ENCODE measurements at regions not wholly inside any gene's neighbourhood (a gene's known extent, or its start where the extent isn't known, plus 50 kb on each side); places are given as distances from the start of the nearest gene placed in this dataset.
"Not testable (repeated sequence)": the region's sequence is repeated elsewhere in the genome, so short reads cannot be mapped to it uniquely, and the experiment has no call there.

- no peak overlapping the region for H3K4me3 ChIP-seq (ENCODE audit: control insufficient read depth, low read depth, low read length)
- no peak for DNase-seq (ENCODE audit: low read depth)
- TF ChIP-seq CTCF (IDR thresholded peaks at IDR 0.05; ENCODE audit: control insufficient read depth, insufficient read depth, low read depth, low read length, missing control alignments) = no peak
Measured at GRCh38 chr11:41666951-41667653, 207.7 kb upstream of the LRRC4C start.

GRCh38 chr11:41675205-41675604 lies 215.8 kb upstream of the LRRC4C start:
- DNase-seq (ENCODE audit: low read depth) = no peak
- TF ChIP-seq CTCF (IDR thresholded peaks at IDR 0.05; ENCODE audit: control insufficient read depth, insufficient read depth, low read depth, low read length, missing control alignments) = no peak
- no peak overlapping the region for H3K4me3 ChIP-seq (ENCODE audit: control insufficient read depth, low read depth, low read length)

- no peak for TF ChIP-seq CTCF (IDR thresholded peaks at IDR 0.05; ENCODE audit: control insufficient read depth, insufficient read depth, low read depth, low read length, missing control alignments)
- no peak overlapping the region for H3K4me3 ChIP-seq (ENCODE audit: control insufficient read depth, low read depth, low read length)
- DNase-seq (ENCODE audit: low read depth) = no peak
Measured at GRCh38 chr11:41713030-41713429, 253.6 kb upstream of the LRRC4C start.

- no peak for DNase-seq (ENCODE audit: low read depth)
- TF ChIP-seq CTCF (IDR thresholded peaks at IDR 0.05; ENCODE audit: control insufficient read depth, insufficient read depth, low read depth, low read length, missing control alignments) = no peak
- H3K4me3 ChIP-seq (ENCODE audit: control insufficient read depth, low read depth, low read length) = no peak overlapping the region
Measured at GRCh38 chr11:41714101-41714500, 254.6 kb upstream of the LRRC4C start.

GRCh38 chr11:41716862-41717261 lies 257.4 kb upstream of the LRRC4C start:
- no peak for DNase-seq (ENCODE audit: low read depth)
- TF ChIP-seq CTCF (IDR thresholded peaks at IDR 0.05; ENCODE audit: control insufficient read depth, insufficient read depth, low read depth, low read length, missing control alignments) = no peak
- H3K4me3 ChIP-seq (ENCODE audit: control insufficient read depth, low read depth, low read length) = no peak overlapping the region

GRCh38 chr11:41720761-41721160 lies 261.3 kb upstream of the LRRC4C start:
- TF ChIP-seq CTCF (IDR thresholded peaks at IDR 0.05; ENCODE audit: control insufficient read depth, insufficient read depth, low read depth, low read length, missing control alignments) = no peak
- DNase-seq (ENCODE audit: low read depth) = no peak
- no peak overlapping the region for H3K4me3 ChIP-seq (ENCODE audit: control insufficient read depth, low read depth, low read length)

GRCh38 chr11:41728161-41728560 lies 268.7 kb upstream of the LRRC4C start:
- not testable (repeated sequence) for H3K4me3 ChIP-seq (ENCODE audit: control insufficient read depth, low read depth, low read length); DNase-seq (ENCODE audit: low read depth)

Measured in AG09309 (cell line).